Peyer's patch (tissue), 4 donors: ENCODE measurements at regions not wholly inside any gene's neighbourhood (a gene's known extent, or its start where the extent isn't known, plus 50 kb on each side); places are given as distances from the start of the nearest gene placed in this dataset.

Experiments
- POLR2A ChIP-seq, 2 donors: fragments of 450-650 bp; IDR thresholded peaks; one replicate each; pipeline ENCODE4 v1.5.1; 2017; ENCODE audit warnings: antibody characterized with exemption in 2 of 2, mild to moderate bottlenecking in 2 of 2, moderate library complexity in 2 of 2
- TF ChIP-seq, protein P1 (sequence below), 6 experiments: fragments of 450-650 bp in 4 of 6; fragments of 200-600 bp in 2 of 6; sonication (generic) in 1 of 6; IDR thresholded peaks; one replicate each; pipeline ENCODE4 v1.5.1; 2017 to 2019; ENCODE audit warnings: antibody characterized with exemption in 6 of 6, mild to moderate bottlenecking in 3 of 6, moderate library complexity in 1 of 6

DNA sequence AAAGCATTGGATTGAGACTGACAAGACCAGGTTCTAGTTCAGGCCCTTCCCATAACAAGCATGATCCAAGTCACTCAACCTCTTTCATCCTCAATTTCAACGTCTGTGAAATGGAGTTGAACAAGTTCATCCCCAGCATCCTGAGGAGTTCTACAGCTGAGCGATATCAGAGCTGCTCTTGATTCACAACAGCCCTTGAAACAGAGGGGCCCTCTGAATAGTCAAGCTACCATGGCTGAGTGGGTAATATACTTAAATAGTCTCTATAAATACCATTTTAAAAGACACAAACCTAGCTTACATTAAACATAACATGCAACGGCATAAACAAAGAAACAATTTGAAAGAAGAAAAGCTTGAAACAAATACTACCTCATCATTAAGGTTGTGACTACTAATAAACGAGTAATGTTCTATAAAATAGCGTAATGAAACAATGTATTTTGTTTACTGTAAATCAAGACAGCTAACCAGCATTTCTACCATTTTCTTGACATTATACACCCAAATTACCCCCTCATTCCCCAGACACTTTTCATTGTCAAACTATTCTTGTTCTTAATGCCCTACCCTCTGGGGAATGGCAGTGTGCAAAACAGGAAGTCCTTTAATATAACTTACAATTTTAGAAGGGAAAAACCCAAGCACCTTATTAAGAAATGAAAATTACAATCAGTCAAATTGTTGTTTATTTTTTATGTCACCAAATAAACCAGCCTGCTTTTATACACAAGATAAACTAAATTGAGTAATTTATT is 202.3 kb downstream of the PARM1 start:
- TF ChIP-seq, protein P1, sequence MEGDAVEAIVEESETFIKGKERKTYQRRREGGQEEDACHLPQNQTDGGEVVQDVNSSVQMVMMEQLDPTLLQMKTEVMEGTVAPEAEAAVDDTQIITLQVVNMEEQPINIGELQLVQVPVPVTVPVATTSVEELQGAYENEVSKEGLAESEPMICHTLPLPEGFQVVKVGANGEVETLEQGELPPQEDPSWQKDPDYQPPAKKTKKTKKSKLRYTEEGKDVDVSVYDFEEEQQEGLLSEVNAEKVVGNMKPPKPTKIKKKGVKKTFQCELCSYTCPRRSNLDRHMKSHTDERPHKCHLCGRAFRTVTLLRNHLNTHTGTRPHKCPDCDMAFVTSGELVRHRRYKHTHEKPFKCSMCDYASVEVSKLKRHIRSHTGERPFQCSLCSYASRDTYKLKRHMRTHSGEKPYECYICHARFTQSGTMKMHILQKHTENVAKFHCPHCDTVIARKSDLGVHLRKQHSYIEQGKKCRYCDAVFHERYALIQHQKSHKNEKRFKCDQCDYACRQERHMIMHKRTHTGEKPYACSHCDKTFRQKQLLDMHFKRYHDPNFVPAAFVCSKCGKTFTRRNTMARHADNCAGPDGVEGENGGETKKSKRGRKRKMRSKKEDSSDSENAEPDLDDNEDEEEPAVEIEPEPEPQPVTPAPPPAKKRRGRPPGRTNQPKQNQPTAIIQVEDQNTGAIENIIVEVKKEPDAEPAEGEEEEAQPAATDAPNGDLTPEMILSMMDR (IDR thresholded peaks at IDR 0.05), result no peak
- TF ChIP-seq POLR2A (IDR thresholded peaks at IDR 0.05), result no peak
